ENCODE measurements at regions not wholly inside any gene's neighbourhood (a gene's known extent, or its start where the extent isn't known, plus 50 kb on each side); places are given as distances from the start of the nearest gene placed in this dataset.
A peak's percentile ranks its signal among the peaks of the same experiment; 100 is the strongest.

- TF ChIP-seq EP300 (IDR thresholded peaks at IDR 0.05) (no peak), POLR2A (IDR thresholded peaks at IDR 0.05; ENCODE audit: low read depth) (no peak), CTCF (IDR thresholded peaks at IDR 0.05) (peak; percentile 62 to 87 (median 81))
Measured at GRCh38 chr2:5365871-5366461, 326.2 kb upstream of the SOX11 start.
